Left ventricle myocardium inferior (tissue), 1 donor: ENCODE measurements at regions not wholly inside any gene's neighbourhood (a gene's known extent, or its start where the extent isn't known, plus 50 kb on each side); places are given as distances from the start of the nearest gene placed in this dataset.
A peak's percentile ranks its signal among the peaks of the same experiment; 100 is the strongest.

ENCODE experiments used
- DNase-seq: peaks from one replicate; pipeline ENCODE4 v3.0.0-alpha.2; 2020
- H3K27ac ChIP-seq: fragments of 200-600 bp; replicated peaks from 2 replicates; pipeline ENCODE4 v1.8.0; 2021
- H3K27me3 ChIP-seq: fragments of 200-600 bp; 2 replicates; pipeline ENCODE4 v1.8.0; 2021; ENCODE audit warnings: low read depth
- H3K36me3 ChIP-seq: fragments of 200-600 bp; 2 replicates; pipeline ENCODE4 v1.8.0; 2021
- H3K4me1 ChIP-seq: fragments of 200-600 bp; 2 replicates; pipeline ENCODE4 v1.8.0; 2021
- H3K4me3 ChIP-seq: fragments of 200-600 bp; 2 replicates; pipeline ENCODE4 v1.8.0; 2021; ENCODE audit warnings: mild to moderate bottlenecking, moderate library complexity
- H3K9me3 ChIP-seq: fragments of 200-600 bp; replicated peaks from 2 replicates; pipeline ENCODE4 v1.8.0; 2021
- CTCF ChIP-seq: fragments of 200-600 bp; IDR thresholded peaks from 2 replicates; pipeline ENCODE4 v1.8.0; 2021; ENCODE audit warnings: antibody characterized with exemption, mild to moderate bottlenecking, borderline replicate concordance
- intact Hi-C: fragments of 100-400 bp; cut with micrococcal nuclease; formaldehyde crosslinking; loops from one replicate; pipeline ENCODE4 v1.11.0; 2022
- donor health status: DM: no; HTN: yes; CAD: no; lungs with severe emphysema.

- peak; percentile 12 for DNase-seq
- intact Hi-C loops = no loop called here
- Histone ChIP-seq H3K36me3 (no peaks in the 10 kb centered on the region), H3K4me3 (no peak overlapping the region), H3K27ac (no peak overlapping the region), H3K4me1 (peaks cover 15% of the 10 kb centered on the region), H3K9me3 (no peaks in the 10 kb centered on the region), H3K27me3 (peaks cover 7% of the 10 kb centered on the region)
- TF ChIP-seq CTCF = no peak
These were observed 100.6 kb upstream of the IER5L start for GRCh38 chr9:129278391-129279237.

- no peak for DNase-seq
- no peaks in the 10 kb centered on the region for H3K9me3 ChIP-seq
- H3K27me3 ChIP-seq = peaks cover 7% of the 10 kb centered on the region
- no peak overlapping the region for H3K27ac ChIP-seq
- intact Hi-C loops = no loop called here
- TF ChIP-seq CTCF = no peak
- peaks cover under 1% of the 10 kb centered on the region for H3K4me1 ChIP-seq
- H3K4me3 ChIP-seq = no peak overlapping the region
- H3K36me3 ChIP-seq = no peaks in the 10 kb centered on the region
These were observed 98.6 kb upstream of the IER5L start for GRCh38 chr9:129276486-129277230.

GRCh38 chr9:129275626-129276247, 97.7 kb upstream of the IER5L start:
- intact Hi-C loops = no loop called here
- Histone ChIP-seq H3K9me3 (no peaks in the 10 kb centered on the region), H3K27me3 (peaks cover 7% of the 10 kb centered on the region), H3K36me3 (no peaks in the 10 kb centered on the region), H3K4me1 (no peaks in the 10 kb centered on the region), H3K27ac (no peak overlapping the region), H3K4me3 (no peak overlapping the region)
- DNase-seq = no peak
- no peak for TF ChIP-seq CTCF

GRCh38 chr9:129273941-129274684, 96.1 kb upstream of the IER5L start:
- Histone ChIP-seq H3K27ac (no peak overlapping the region), H3K4me1 (no peaks in the 10 kb centered on the region), H3K4me3 (no peak overlapping the region), H3K9me3 (no peaks in the 10 kb centered on the region), H3K27me3 (peaks cover 7% of the 10 kb centered on the region), H3K36me3 (no peaks in the 10 kb centered on the region)
- DNase-seq = no peak
- intact Hi-C loops = no loop called here
- TF ChIP-seq CTCF = no peak
